Gastroesophageal sphincter (tissue), 3 donors: ENCODE measurements at regions not wholly inside any gene's neighbourhood (a gene's known extent, or its start where the extent isn't known, plus 50 kb on each side); places are given as distances from the start of the nearest gene placed in this dataset.

Source experiments
- CTCF ChIP-seq, 4 experiments: fragments of 200-600 bp in 2 of 4; fragments of 450-650 bp in 2 of 4; sonication (generic) in 1 of 4; IDR thresholded peaks; one replicate each; pipeline ENCODE4 v1.5.1; 2017 to 2019; ENCODE audit warnings: antibody characterized with exemption in 4 of 4, mild to moderate bottlenecking in 2 of 4, moderate library complexity in 2 of 4
- POLR2A ChIP-seq, 2 donors: fragments of 450-650 bp; IDR thresholded peaks; one replicate each; pipeline ENCODE4 v1.6.1; 2017; ENCODE audit warnings: antibody characterized with exemption in 2 of 2, mild to moderate bottlenecking in 2 of 2, moderate library complexity in 1 of 2
- POLR2AphosphoS5 ChIP-seq: sonication (generic); formaldehyde crosslinking; IDR thresholded peaks from one replicate; pipeline ENCODE4 v1.6.1; 2017; ENCODE audit warnings: antibody characterized with exemption

- TF ChIP-seq CTCF (IDR thresholded peaks at IDR 0.05) (no peak), POLR2A (IDR thresholded peaks at IDR 0.05) (no peak), POLR2AphosphoS5 (no peak)
Observed at GRCh38 chr6:82703230-82703629, 339.6 kb downstream of the TPBG start.
